ENCODE measurements at regions not wholly inside any gene's neighbourhood (a gene's known extent, or its start where the extent isn't known, plus 50 kb on each side); places are given as distances from the start of the nearest gene placed in this dataset.

GRCh38 chr12:91922674-91923073 is 223.0 kb downstream of the BTG1 start:
- no peak for DNase-seq (ENCODE audit: low read depth in 2 of 2)

- no peak for DNase-seq (ENCODE audit: low read depth in 2 of 2)
These were observed 223.5 kb downstream of the BTG1 start for GRCh38 chr12:91922139-91922538.

- DNase-seq (ENCODE audit: low read depth in 2 of 2): no peak
These were observed 224.1 kb downstream of the BTG1 start for GRCh38 chr12:91921555-91921954.

GRCh38 chr12:91920741-91921140 is 224.9 kb downstream of the BTG1 start:
- DNase-seq (ENCODE audit: low read depth in 2 of 2): no peak

- no peak for DNase-seq (ENCODE audit: low read depth in 2 of 2)
These were observed 225.4 kb downstream of the BTG1 start for GRCh38 chr12:91920276-91920675.

- no peak for DNase-seq (ENCODE audit: low read depth in 2 of 2)
These were observed 227.2 kb downstream of the BTG1 start for GRCh38 chr12:91918431-91918830.

- no peak for DNase-seq (ENCODE audit: low read depth in 2 of 2)
These were observed 230.9 kb downstream of the BTG1 start for GRCh38 chr12:91914701-91915100.

GRCh38 chr12:91913651-91914050 is 232.0 kb downstream of the BTG1 start:
- no peak for DNase-seq (ENCODE audit: low read depth in 2 of 2)

- no peak for DNase-seq (ENCODE audit: low read depth in 2 of 2)
These were observed 232.5 kb downstream of the BTG1 start for GRCh38 chr12:91913124-91913523.

GRCh38 chr12:91912178-91912577 is 233.5 kb downstream of the BTG1 start:
- no peak for DNase-seq (ENCODE audit: low read depth in 2 of 2)

- DNase-seq (ENCODE audit: low read depth in 2 of 2): no peak
These were observed 234.7 kb downstream of the BTG1 start for GRCh38 chr12:91910871-91911388.

- no peak for DNase-seq (ENCODE audit: low read depth in 2 of 2)
These were observed 242.6 kb downstream of the BTG1 start for GRCh38 chr12:91902860-91903683.

GRCh38 chr12:91901381-91902074 is 244.1 kb downstream of the BTG1 start:
- DNase-seq (ENCODE audit: low read depth in 2 of 2): no peak

GRCh38 chr12:91900971-91901370 is 244.7 kb downstream of the BTG1 start:
- DNase-seq (ENCODE audit: low read depth in 2 of 2): no peak

GRCh38 chr12:91899056-91899455 is 246.6 kb downstream of the BTG1 start:
- no peak for DNase-seq (ENCODE audit: low read depth in 2 of 2)

GRCh38 chr12:91897025-91897515 is 248.6 kb downstream of the BTG1 start:
- DNase-seq (ENCODE audit: low read depth in 2 of 2): no peak

- DNase-seq (ENCODE audit: low read depth in 2 of 2): no peak
These were observed 249.2 kb downstream of the BTG1 start for GRCh38 chr12:91896286-91897024.

GRCh38 chr12:91894911-91895310 is 250.7 kb downstream of the BTG1 start:
- DNase-seq (ENCODE audit: low read depth in 2 of 2): no peak

GRCh38 chr12:91893476-91893875 is 252.2 kb downstream of the BTG1 start:
- DNase-seq (ENCODE audit: low read depth in 2 of 2): no peak

- DNase-seq (ENCODE audit: low read depth in 2 of 2): no peak
These were observed 253.4 kb downstream of the BTG1 start for GRCh38 chr12:91892081-91892855.

GRCh38 chr12:91890742-91891141 is 254.9 kb downstream of the BTG1 start:
- no peak for DNase-seq (ENCODE audit: low read depth in 2 of 2)

All from stimulated activated CD8-positive, alpha-beta memory T cell treated with anti-CD3 and anti-CD28 coated beads, Interleukin-7, amount 100 ng/mL, for 4 hours (primary cell).